ENCODE measurements at regions not wholly inside any gene's neighbourhood (a gene's known extent, or its start where the extent isn't known, plus 50 kb on each side); places are given as distances from the start of the nearest gene placed in this dataset.

DNA sequence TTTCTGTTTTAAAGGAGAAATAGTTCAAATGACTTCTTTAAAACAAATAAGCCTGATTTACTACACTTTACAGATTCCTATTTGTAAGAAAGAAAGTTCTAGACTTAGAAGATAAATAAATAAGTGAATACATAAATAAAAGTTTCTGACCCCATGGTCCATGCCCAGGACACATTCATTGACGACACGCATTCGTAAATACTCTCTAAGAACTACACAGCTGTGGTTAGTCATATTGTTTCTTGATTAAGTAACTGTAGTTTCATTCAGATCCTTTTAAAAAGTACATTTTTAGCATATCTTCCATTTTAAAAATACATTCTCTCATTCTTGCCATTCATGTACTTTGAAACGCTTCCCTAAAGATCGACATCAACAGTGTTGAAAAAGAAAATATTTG is 497.4 kb downstream of the SETD4 start:
- TF ChIP-seq POLR2A (IDR thresholded peaks at IDR 0.05; ENCODE audit: extremely low read depth, insufficient read length), result no peak
- TF ChIP-seq, protein P1, sequence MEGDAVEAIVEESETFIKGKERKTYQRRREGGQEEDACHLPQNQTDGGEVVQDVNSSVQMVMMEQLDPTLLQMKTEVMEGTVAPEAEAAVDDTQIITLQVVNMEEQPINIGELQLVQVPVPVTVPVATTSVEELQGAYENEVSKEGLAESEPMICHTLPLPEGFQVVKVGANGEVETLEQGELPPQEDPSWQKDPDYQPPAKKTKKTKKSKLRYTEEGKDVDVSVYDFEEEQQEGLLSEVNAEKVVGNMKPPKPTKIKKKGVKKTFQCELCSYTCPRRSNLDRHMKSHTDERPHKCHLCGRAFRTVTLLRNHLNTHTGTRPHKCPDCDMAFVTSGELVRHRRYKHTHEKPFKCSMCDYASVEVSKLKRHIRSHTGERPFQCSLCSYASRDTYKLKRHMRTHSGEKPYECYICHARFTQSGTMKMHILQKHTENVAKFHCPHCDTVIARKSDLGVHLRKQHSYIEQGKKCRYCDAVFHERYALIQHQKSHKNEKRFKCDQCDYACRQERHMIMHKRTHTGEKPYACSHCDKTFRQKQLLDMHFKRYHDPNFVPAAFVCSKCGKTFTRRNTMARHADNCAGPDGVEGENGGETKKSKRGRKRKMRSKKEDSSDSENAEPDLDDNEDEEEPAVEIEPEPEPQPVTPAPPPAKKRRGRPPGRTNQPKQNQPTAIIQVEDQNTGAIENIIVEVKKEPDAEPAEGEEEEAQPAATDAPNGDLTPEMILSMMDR (IDR thresholded peaks at IDR 0.05; ENCODE audit: low read depth, low read length), result no peak
